ENCODE measurements at regions not wholly inside any gene's neighbourhood (a gene's known extent, or its start where the extent isn't known, plus 50 kb on each side); places are given as distances from the start of the nearest gene placed in this dataset.

DNA sequence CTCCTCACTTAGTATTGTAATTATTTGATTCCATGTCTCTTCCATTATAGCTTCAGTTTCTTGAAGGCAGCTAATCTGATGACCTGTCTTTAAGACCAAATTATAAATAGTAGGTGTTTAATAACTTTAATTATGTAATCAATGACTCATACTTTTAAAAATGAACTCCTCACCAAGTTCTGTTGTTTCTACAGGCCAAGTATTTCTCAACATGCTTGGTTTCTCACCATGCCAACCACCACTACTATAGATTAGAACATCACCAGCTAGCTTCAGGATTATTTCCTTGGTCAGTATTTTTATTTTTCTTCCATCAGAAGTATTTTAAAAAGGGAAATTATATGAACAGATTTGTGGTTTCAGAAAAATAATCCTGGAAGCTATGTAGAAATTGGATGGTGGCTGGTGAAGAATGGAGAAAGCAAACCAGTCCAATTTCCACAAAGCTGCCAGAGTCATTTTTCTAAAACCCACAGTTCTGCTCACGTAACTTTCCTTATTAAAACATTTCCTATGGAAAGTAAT, 237.7 kb upstream of the DACH1 start:
- no peak for TF ChIP-seq POU2F2 (IDR thresholded peaks at IDR 0.05; ENCODE audit: borderline replicate concordance, low read depth, low read length)
- TF ChIP-seq SIN3A (IDR thresholded peaks at IDR 0.05; ENCODE audit: low read depth, low read length): no peak
- TF ChIP-seq RAD21 (IDR thresholded peaks at IDR 0.05; ENCODE audit: insufficient read depth, low read depth, low read length): no peak
- TF ChIP-seq, protein P1, sequence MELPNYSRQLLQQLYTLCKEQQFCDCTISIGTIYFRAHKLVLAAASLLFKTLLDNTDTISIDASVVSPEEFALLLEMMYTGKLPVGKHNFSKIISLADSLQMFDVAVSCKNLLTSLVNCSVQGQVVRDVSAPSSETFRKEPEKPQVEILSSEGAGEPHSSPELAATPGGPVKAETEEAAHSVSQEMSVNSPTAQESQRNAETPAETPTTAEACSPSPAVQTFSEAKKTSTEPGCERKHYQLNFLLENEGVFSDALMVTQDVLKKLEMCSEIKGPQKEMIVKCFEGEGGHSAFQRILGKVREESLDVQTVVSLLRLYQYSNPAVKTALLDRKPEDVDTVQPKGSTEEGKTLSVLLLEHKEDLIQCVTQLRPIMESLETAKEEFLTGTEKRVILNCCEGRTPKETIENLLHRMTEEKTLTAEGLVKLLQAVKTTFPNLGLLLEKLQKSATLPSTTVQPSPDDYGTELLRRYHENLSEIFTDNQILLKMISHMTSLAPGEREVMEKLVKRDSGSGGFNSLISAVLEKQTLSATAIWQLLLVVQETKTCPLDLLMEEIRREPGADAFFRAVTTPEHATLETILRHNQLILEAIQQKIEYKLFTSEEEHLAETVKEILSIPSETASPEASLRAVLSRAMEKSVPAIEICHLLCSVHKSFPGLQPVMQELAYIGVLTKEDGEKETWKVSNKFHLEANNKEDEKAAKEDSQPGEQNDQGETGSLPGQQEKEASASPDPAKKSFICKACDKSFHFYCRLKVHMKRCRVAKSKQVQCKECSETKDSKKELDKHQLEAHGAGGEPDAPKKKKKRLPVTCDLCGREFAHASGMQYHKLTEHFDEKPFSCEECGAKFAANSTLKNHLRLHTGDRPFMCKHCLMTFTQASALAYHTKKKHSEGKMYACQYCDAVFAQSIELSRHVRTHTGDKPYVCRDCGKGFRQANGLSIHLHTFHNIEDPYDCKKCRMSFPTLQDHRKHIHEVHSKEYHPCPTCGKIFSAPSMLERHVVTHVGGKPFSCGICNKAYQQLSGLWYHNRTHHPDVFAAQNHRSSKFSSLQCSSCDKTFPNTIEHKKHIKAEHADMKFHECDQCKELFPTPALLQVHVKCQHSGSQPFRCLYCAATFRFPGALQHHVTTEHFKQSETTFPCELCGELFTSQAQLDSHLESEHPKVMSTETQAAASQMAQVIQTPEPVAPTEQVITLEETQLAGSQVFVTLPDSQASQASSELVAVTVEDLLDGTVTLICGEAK (IDR thresholded peaks at IDR 0.05; ENCODE audit: borderline replicate concordance): no peak
- no peak for TF ChIP-seq EZH2 (IDR thresholded peaks at IDR 0.05; ENCODE audit: borderline replicate concordance, control insufficient read depth, low read depth, low read length)
- no peak for TF ChIP-seq HCFC1 (IDR thresholded peaks at IDR 0.05; ENCODE audit: low read length)
- TF ChIP-seq HDAC2 (IDR thresholded peaks at IDR 0.05): no peak
- no peak for TF ChIP-seq TCF7 (IDR thresholded peaks at IDR 0.05; ENCODE audit: borderline replicate concordance)
- no peak for TF ChIP-seq SP1 (IDR thresholded peaks at IDR 0.05; ENCODE audit: low read depth, low read length)
- TF ChIP-seq POLR2A (IDR thresholded peaks at IDR 0.05; ENCODE audit: low read depth, low read length): no peak
- TF ChIP-seq, protein P2, sequence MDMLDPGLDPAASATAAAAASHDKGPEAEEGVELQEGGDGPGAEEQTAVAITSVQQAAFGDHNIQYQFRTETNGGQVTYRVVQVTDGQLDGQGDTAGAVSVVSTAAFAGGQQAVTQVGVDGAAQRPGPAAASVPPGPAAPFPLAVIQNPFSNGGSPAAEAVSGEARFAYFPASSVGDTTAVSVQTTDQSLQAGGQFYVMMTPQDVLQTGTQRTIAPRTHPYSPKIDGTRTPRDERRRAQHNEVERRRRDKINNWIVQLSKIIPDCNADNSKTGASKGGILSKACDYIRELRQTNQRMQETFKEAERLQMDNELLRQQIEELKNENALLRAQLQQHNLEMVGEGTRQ (IDR thresholded peaks at IDR 0.05; ENCODE audit: borderline replicate concordance, low read depth, low read length): no peak
